ENCODE measurements at regions not wholly inside any gene's neighbourhood (a gene's known extent, or its start where the extent isn't known, plus 50 kb on each side); places are given as distances from the start of the nearest gene placed in this dataset.

GRCh38 chr2:136234261-136234660 lies 116.3 kb upstream of the CXCR4 start:
- Histone ChIP-seq H3K4me3 (ENCODE audit: extremely low read depth, insufficient read depth, low read length, poor library complexity, severe bottlenecking) (no peak overlapping the region), H3K36me3 (ENCODE audit: control insufficient read depth, insufficient read depth, low read length) (no peaks in the 10 kb centered on the region), H3K4me1 (ENCODE audit: control insufficient read depth, insufficient read depth, low read length, poor library complexity, severe bottlenecking) (peaks cover 22% of the 10 kb centered on the region), H3K9me3 (ENCODE audit: control insufficient read depth, low read length) (no peaks in the 10 kb centered on the region), H3K27ac (ENCODE audit: low read depth, low read length, severe bottlenecking) (no peak overlapping the region)
- WGBS, 2 experiments (ENCODE audit: insufficient coverage in 2 of 2): 91 to 94% methylated on average over 4 to 6 of the region's 7 CpGs

GRCh38 chr2:136233298-136233697 lies 115.3 kb upstream of the CXCR4 start:
- no peaks in the 10 kb centered on the region for H3K9me3 ChIP-seq (ENCODE audit: control insufficient read depth, low read length)
- H3K27ac ChIP-seq (ENCODE audit: low read depth, low read length, severe bottlenecking): no peak overlapping the region
- no peak overlapping the region for H3K4me3 ChIP-seq (ENCODE audit: extremely low read depth, insufficient read depth, low read length, poor library complexity, severe bottlenecking)
- peaks cover 14% of the 10 kb centered on the region for H3K4me1 ChIP-seq (ENCODE audit: control insufficient read depth, insufficient read depth, low read length, poor library complexity, severe bottlenecking)
- H3K36me3 ChIP-seq (ENCODE audit: control insufficient read depth, insufficient read depth, low read length): no peaks in the 10 kb centered on the region

GRCh38 chr2:136232456-136233172 lies 114.7 kb upstream of the CXCR4 start:
- no peak overlapping the region for H3K4me3 ChIP-seq (ENCODE audit: extremely low read depth, insufficient read depth, low read length, poor library complexity, severe bottlenecking)
- H3K27ac ChIP-seq (ENCODE audit: low read depth, low read length, severe bottlenecking): no peak overlapping the region
- H3K4me1 ChIP-seq (ENCODE audit: control insufficient read depth, insufficient read depth, low read length, poor library complexity, severe bottlenecking): peaks cover 12% of the 10 kb centered on the region
- H3K9me3 ChIP-seq (ENCODE audit: control insufficient read depth, low read length): no peaks in the 10 kb centered on the region
- WGBS, 2 experiments (ENCODE audit: insufficient coverage in 2 of 2): 67 to 71% methylated on average over 6 of the region's 7 CpGs
- no peaks in the 10 kb centered on the region for H3K36me3 ChIP-seq (ENCODE audit: control insufficient read depth, insufficient read depth, low read length)

- no peaks in the 10 kb centered on the region for H3K36me3 ChIP-seq (ENCODE audit: control insufficient read depth, insufficient read depth, low read length)
- 90 to 92% methylated on average over 4 to 5 of the region's 5 CpGs for WGBS, 2 experiments (ENCODE audit: insufficient coverage in 2 of 2)
- H3K27ac ChIP-seq (ENCODE audit: low read depth, low read length, severe bottlenecking): no peak overlapping the region
These were observed 112.5 kb upstream of the CXCR4 start for GRCh38 chr2:136230464-136230863.

GRCh38 chr2:136226903-136227302 lies 109.0 kb upstream of the CXCR4 start:
- Histone ChIP-seq H3K4me1 (ENCODE audit: control insufficient read depth, insufficient read depth, low read length, poor library complexity, severe bottlenecking) (peaks cover 7% of the 10 kb centered on the region), H3K27ac (ENCODE audit: low read depth, low read length, severe bottlenecking) (no peak overlapping the region), H3K9me3 (ENCODE audit: control insufficient read depth, low read length) (no peaks in the 10 kb centered on the region), H3K36me3 (ENCODE audit: control insufficient read depth, insufficient read depth, low read length) (no peaks in the 10 kb centered on the region), H3K4me3 (ENCODE audit: extremely low read depth, insufficient read depth, low read length, poor library complexity, severe bottlenecking) (no peak overlapping the region)
- WGBS, 2 experiments (ENCODE audit: insufficient coverage in 2 of 2): 94 to 100% methylated on average over 2 to 4 of the region's 4 CpGs

More at GRCh38 chr2:136230464-136230863, 112.5 kb upstream of the CXCR4 start:
- Histone ChIP-seq H3K4me1 (ENCODE audit: control insufficient read depth, insufficient read depth, low read length, poor library complexity, severe bottlenecking) (peaks cover 7% of the 10 kb centered on the region), H3K9me3 (ENCODE audit: control insufficient read depth, low read length) (no peaks in the 10 kb centered on the region), H3K4me3 (ENCODE audit: extremely low read depth, insufficient read depth, low read length, poor library complexity, severe bottlenecking) (no peak overlapping the region)

GRCh38 chr2:136225950-136226835 lies 108.2 kb upstream of the CXCR4 start:
- WGBS, 2 experiments (ENCODE audit: insufficient coverage in 2 of 2): 77 to 81% methylated on average over 6 to 7 of the region's 7 CpGs
- peak overlapping the region; percentile 2 for H3K27ac ChIP-seq (ENCODE audit: low read depth, low read length, severe bottlenecking)

GRCh38 chr2:136223274-136223673 lies 105.3 kb upstream of the CXCR4 start:
- Histone ChIP-seq H3K36me3 (ENCODE audit: control insufficient read depth, insufficient read depth, low read length) (no peaks in the 10 kb centered on the region), H3K27ac (ENCODE audit: low read depth, low read length, severe bottlenecking) (no peak overlapping the region), H3K9me3 (ENCODE audit: control insufficient read depth, low read length) (no peaks in the 10 kb centered on the region), H3K4me1 (ENCODE audit: control insufficient read depth, insufficient read depth, low read length, poor library complexity, severe bottlenecking) (peaks cover 7% of the 10 kb centered on the region), H3K4me3 (ENCODE audit: extremely low read depth, insufficient read depth, low read length, poor library complexity, severe bottlenecking) (no peak overlapping the region)
- WGBS, 2 experiments (ENCODE audit: insufficient coverage in 2 of 2): 73 to 79% methylated on average over 6 of the region's 7 CpGs

More at GRCh38 chr2:136225950-136226835, 108.2 kb upstream of the CXCR4 start:
- Histone ChIP-seq H3K4me3 (ENCODE audit: extremely low read depth, insufficient read depth, low read length, poor library complexity, severe bottlenecking) (no peak overlapping the region), H3K36me3 (ENCODE audit: control insufficient read depth, insufficient read depth, low read length) (no peaks in the 10 kb centered on the region), H3K4me1 (ENCODE audit: control insufficient read depth, insufficient read depth, low read length, poor library complexity, severe bottlenecking) (peaks cover 7% of the 10 kb centered on the region), H3K9me3 (ENCODE audit: control insufficient read depth, low read length) (no peaks in the 10 kb centered on the region)

- 73 to 75% methylated on average over 4 of the region's 5 CpGs for WGBS, 2 experiments (ENCODE audit: insufficient coverage in 2 of 2)
- Histone ChIP-seq H3K4me3 (ENCODE audit: extremely low read depth, insufficient read depth, low read length, poor library complexity, severe bottlenecking) (no peak overlapping the region), H3K4me1 (ENCODE audit: control insufficient read depth, insufficient read depth, low read length, poor library complexity, severe bottlenecking) (peaks cover 7% of the 10 kb centered on the region), H3K27ac (ENCODE audit: low read depth, low read length, severe bottlenecking) (no peak overlapping the region), H3K9me3 (ENCODE audit: control insufficient read depth, low read length) (no peaks in the 10 kb centered on the region), H3K36me3 (ENCODE audit: control insufficient read depth, insufficient read depth, low read length) (no peaks in the 10 kb centered on the region)
These were observed 104.9 kb upstream of the CXCR4 start for GRCh38 chr2:136222862-136223261.

GRCh38 chr2:136221026-136221425 lies 103.1 kb upstream of the CXCR4 start:
- no peaks in the 10 kb centered on the region for H3K36me3 ChIP-seq (ENCODE audit: control insufficient read depth, insufficient read depth, low read length)
- H3K27ac ChIP-seq (ENCODE audit: low read depth, low read length, severe bottlenecking): no peak overlapping the region
- no peak overlapping the region for H3K4me3 ChIP-seq (ENCODE audit: extremely low read depth, insufficient read depth, low read length, poor library complexity, severe bottlenecking)
- WGBS, 2 experiments (ENCODE audit: insufficient coverage in 2 of 2): 78 to 88% methylated on average over 1 of the region's 3 CpGs
- H3K4me1 ChIP-seq (ENCODE audit: control insufficient read depth, insufficient read depth, low read length, poor library complexity, severe bottlenecking): peaks cover under 1% of the 10 kb centered on the region
- no peaks in the 10 kb centered on the region for H3K9me3 ChIP-seq (ENCODE audit: control insufficient read depth, low read length)

- 93% methylated on average over 2 of the region's 4 CpGs; no CpG with 5 or more reads in 1 of the 2 experiments for WGBS, 2 experiments (ENCODE audit: insufficient coverage in 2 of 2)
These were observed 102.0 kb upstream of the CXCR4 start for GRCh38 chr2:136219963-136220362.

GRCh38 chr2:136219341-136219740 lies 101.4 kb upstream of the CXCR4 start:
- Histone ChIP-seq H3K4me1 (ENCODE audit: control insufficient read depth, insufficient read depth, low read length, poor library complexity, severe bottlenecking) (no peaks in the 10 kb centered on the region), H3K27ac (ENCODE audit: low read depth, low read length, severe bottlenecking) (no peak overlapping the region), H3K4me3 (ENCODE audit: extremely low read depth, insufficient read depth, low read length, poor library complexity, severe bottlenecking) (no peak overlapping the region), H3K9me3 (ENCODE audit: control insufficient read depth, low read length) (no peaks in the 10 kb centered on the region), H3K36me3 (ENCODE audit: control insufficient read depth, insufficient read depth, low read length) (no peaks in the 10 kb centered on the region)
- WGBS, 2 experiments (ENCODE audit: insufficient coverage in 2 of 2): 94% methylated on average over 4 of the region's 6 CpGs; no CpG with 5 or more reads in 1 of the 2 experiments

More at GRCh38 chr2:136219963-136220362, 102.0 kb upstream of the CXCR4 start:
- Histone ChIP-seq H3K4me1 (ENCODE audit: control insufficient read depth, insufficient read depth, low read length, poor library complexity, severe bottlenecking) (no peaks in the 10 kb centered on the region), H3K36me3 (ENCODE audit: control insufficient read depth, insufficient read depth, low read length) (no peaks in the 10 kb centered on the region), H3K27ac (ENCODE audit: low read depth, low read length, severe bottlenecking) (no peak overlapping the region), H3K4me3 (ENCODE audit: extremely low read depth, insufficient read depth, low read length, poor library complexity, severe bottlenecking) (no peak overlapping the region), H3K9me3 (ENCODE audit: control insufficient read depth, low read length) (no peaks in the 10 kb centered on the region)

Data from mesodermal cell (in vitro differentiated cells).